Erythroblast (primary cell): ENCODE measurements at regions not wholly inside any gene's neighbourhood (a gene's known extent, or its start where the extent isn't known, plus 50 kb on each side); places are given as distances from the start of the nearest gene placed in this dataset.

ENCODE experiments used
- GATA1 ChIP-seq: IDR thresholded peaks from 2 replicates; pipeline ENCODE4 v1.6.1; 2011; ENCODE audit warnings: low read depth, mild to moderate bottlenecking, control low read depth, low read length, moderate library complexity
- POLR2A ChIP-seq: IDR thresholded peaks from 2 replicates; pipeline ENCODE4 v1.6.1; 2011; ENCODE audit warnings: mild to moderate bottlenecking, low read length

DNA sequence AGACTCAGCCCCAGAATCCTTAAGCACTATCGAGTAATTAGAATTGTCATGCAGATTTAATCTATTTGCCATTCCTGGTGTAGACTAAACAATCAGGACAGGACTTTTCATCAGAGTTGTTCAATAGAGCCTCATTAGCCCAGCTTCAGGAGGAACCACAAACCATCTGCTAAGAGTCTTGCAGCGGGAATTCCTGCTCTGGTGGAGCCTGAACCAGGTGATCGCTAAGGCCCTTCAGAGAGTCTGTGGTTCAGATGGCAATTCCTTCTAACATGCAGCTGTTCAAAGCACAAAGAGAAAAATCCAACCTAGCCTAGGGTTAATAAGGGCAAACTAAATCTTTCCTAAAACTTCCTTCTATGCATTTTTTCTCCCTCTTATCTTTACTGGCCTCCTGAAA, 119.1 kb upstream of the CPEB2 start:
- TF ChIP-seq POLR2A (no peak), GATA1 (no peak)
